HepG2 (cell line): ENCODE measurements at regions not wholly inside any gene's neighbourhood (a gene's known extent, or its start where the extent isn't known, plus 50 kb on each side); places are given as distances from the start of the nearest gene placed in this dataset.

ENCODE experiments used
- ATAC-seq: fragments of 200-7000 bp; cut with Tn5 transposase; 3 replicates; pipeline ENCODE4 v1.9.1; 2020; ENCODE audit warnings: mild to moderate bottlenecking, moderate library complexity
- BruUV-seq: library from RNA; stranded (reverse); fragments of 400-500 nt; replicated peaks from 2 replicates; lab custom pipeline; 2021; lab: Mats Ljungman, UMichigan
- CTCF ChIA-PET: fragments of 300-600 bp; formaldehyde crosslinking; extraction: SDS; loops from one replicate; lab custom pipeline; 2021; ENCODE audit warnings: low total read pairs, inconsistent platforms, low intra/inter-chr PET ratio; lab: Yijun Ruan, JAX
- POLR2A ChIA-PET: fragments of 350-600 bp; sonication (Branson Sonifier 250); formaldehyde crosslinking; loops from one replicate; lab custom pipeline; 2020; ENCODE audit warnings: antibody characterized with exemption, inconsistent platforms; lab: Yijun Ruan, JAX
- DNase-seq: peaks from one replicate; pipeline ENCODE4 v3.0.0-alpha.2; 2015; ENCODE audit warnings: low spot score
- FAIRE-seq: peaks from 3 replicates; lab custom pipeline; 2011; peaks lifted over from hg19 to GRCh38; lab: Jason Lieb, UNC
- H2AFZ ChIP-seq: one replicate; pipeline ENCODE4 v1.6.1; 2011; ENCODE audit warnings: low read length, inconsistent platforms
- H3K27ac ChIP-seq: fragments of 300-600 bp; 3 replicates; pipeline ENCODE4 v1.8.0; 2011; ENCODE audit warnings: mixed run types, mild to moderate bottlenecking, mixed read lengths, low read length, inconsistent platforms; ENCODE audit not compliant: insufficient read depth; ENCODE audit errors: extremely low read length
- H3K27me3 ChIP-seq, 2 experiments: fragments of 200-600 bp in 1 of 2; 2 replicates in 1 of 2; 3 replicates in 1 of 2; pipeline versions ENCODE4 v1.6.0 to v1.8.0; 2011; ENCODE audit warnings: low read length in 2 of 2, mild to moderate bottlenecking in 2 of 2, moderate library complexity in 2 of 2, inconsistent platforms in 1 of 2; ENCODE audit not compliant: insufficient read depth in 2 of 2, control insufficient read depth in 1 of 2
- H3K36me3 ChIP-seq, 2 experiments: fragments of 200-600 bp in 1 of 2; replicated peaks in 1 of 2; 2 replicates in 1 of 2; 3 replicates in 1 of 2; pipeline versions ENCODE4 v1.5.1 to v1.8.0; 2011; ENCODE audit warnings: low read length in 2 of 2, inconsistent platforms in 1 of 2; ENCODE audit not compliant: insufficient read depth in 2 of 2, control insufficient read depth in 1 of 2
- H3K4me1 ChIP-seq: 2 replicates; pipeline ENCODE4 v1.5.1; 2012; ENCODE audit warnings: low read length, inconsistent platforms; ENCODE audit not compliant: insufficient read depth
- H3K4me2 ChIP-seq: 2 replicates; pipeline ENCODE4 v1.6.0; 2011; ENCODE audit warnings: low read depth, low read length, inconsistent platforms
- H3K4me3 ChIP-seq, 3 experiments: fragments of 200-600 bp in 1 of 3; sonication (generic), shearing (Covaris generic) in 1 of 3; replicated peaks in 1 of 3; 2 replicates each; pipeline ENCODE4 v1.5.1; 2011 to 2016; ENCODE audit warnings: low read length in 3 of 3, inconsistent platforms in 2 of 3, low read depth in 2 of 3, mild to moderate bottlenecking in 2 of 3, control low read depth in 1 of 3, mixed read lengths in 1 of 3; ENCODE audit not compliant: insufficient read depth in 1 of 3
- H3K79me2 ChIP-seq: one replicate; pipeline ENCODE4 v1.6.1; 2011; ENCODE audit warnings: low read length, inconsistent platforms; ENCODE audit not compliant: insufficient read depth
- H3K9ac ChIP-seq: 2 replicates; pipeline ENCODE4 v1.6.0; 2011; ENCODE audit warnings: mild to moderate bottlenecking, low read depth, low read length, inconsistent platforms; ENCODE audit not compliant: insufficient read depth
- H3K9me3 ChIP-seq: 2 replicates; pipeline ENCODE4 v1.5.1; 2012; ENCODE audit warnings: mild to moderate bottlenecking, low read length
- H4K20me1 ChIP-seq: 2 replicates; pipeline ENCODE4 v1.6.0; 2011; ENCODE audit warnings: inconsistent platforms, mild to moderate bottlenecking, low read length, moderate library complexity; ENCODE audit not compliant: insufficient read depth
- CHCHD3 ChIP-seq: sonication (generic); formaldehyde crosslinking; IDR thresholded peaks from 2 replicates; pipeline ENCODE4 v1.8.0; 2022; ENCODE audit warnings: mild to moderate bottlenecking, missing genetic modification reagents, moderate library complexity
- GATA4 ChIP-seq: sonication (generic); IDR thresholded peaks from 2 replicates; pipeline ENCODE4 v1.6.1; 2016; ENCODE audit warnings: antibody characterized with exemption, low read depth, borderline replicate concordance
- HIVEP1 ChIP-seq: sonication (generic); formaldehyde crosslinking; IDR thresholded peaks from 2 replicates; pipeline ENCODE4 v1.4.0; 2020; ENCODE audit warnings: mild to moderate bottlenecking, missing genetic modification reagents
- NCOA1 ChIP-seq: sonication (generic); formaldehyde crosslinking; IDR thresholded peaks from 2 replicates; pipeline ENCODE4 v1.9.0; 2021; ENCODE audit warnings: missing genetic modification reagents
- NRL ChIP-seq: sonication (generic); formaldehyde crosslinking; IDR thresholded peaks from 2 replicates; pipeline ENCODE4 v1.5.0; 2020; ENCODE audit warnings: missing genetic modification reagents, mild to moderate bottlenecking, moderate library complexity, borderline replicate concordance
- TP53 ChIP-seq: sonication (generic); formaldehyde crosslinking; conservative IDR thresholded peaks from 2 replicates; pipeline ENCODE4 v1.4.0; 2020; ENCODE audit warnings: missing genetic modification reagents
- ZNF234 ChIP-seq: sonication (generic); formaldehyde crosslinking; conservative IDR thresholded peaks from 2 replicates; pipeline ENCODE4 v1.5.1; 2020; ENCODE audit warnings: mild to moderate bottlenecking, missing genetic modification reagents
- ZNF260 ChIP-seq: sonication (generic); formaldehyde crosslinking; IDR thresholded peaks from 2 replicates; pipeline ENCODE4 v1.4.0; 2020; ENCODE audit warnings: missing genetic modification reagents, low read depth, mild to moderate bottlenecking, borderline replicate concordance
- ZNF33B ChIP-seq: sonication (generic); formaldehyde crosslinking; IDR thresholded peaks from 2 replicates; pipeline ENCODE4 v1.5.1; 2020; ENCODE audit warnings: mild to moderate bottlenecking, missing genetic modification reagents
- ZNF619 ChIP-seq: sonication (generic); formaldehyde crosslinking; IDR thresholded peaks from 2 replicates; pipeline ENCODE4 v1.4.0; 2020; ENCODE audit warnings: mild to moderate bottlenecking, missing genetic modification reagents
- ZNF7 ChIP-seq: IDR thresholded peaks from 2 replicates; pipeline ENCODE4 v1.6.1; 2016; ENCODE audit warnings: missing biosample characterization, missing genetic modification reagents
- ZNF782 ChIP-seq: sonication (generic); formaldehyde crosslinking; IDR thresholded peaks from 2 replicates; pipeline ENCODE4 v1.4.0; 2020; ENCODE audit warnings: missing genetic modification reagents, mild to moderate bottlenecking, borderline replicate concordance
- ZSCAN9 ChIP-seq: IDR thresholded peaks from 2 replicates; pipeline ENCODE4 v1.6.1; 2016; ENCODE audit warnings: borderline replicate concordance
- WGBS: methylation state at CpG from one replicate; pipeline ENCODE4 v1.1.6; 2017; ENCODE audit warnings: low lambda C conversion rate; 5-methylcytosine and 5-hydroxymethylcytosine counted together
- in situ Hi-C: cut with HindIII; loops from 2 replicates; pipeline ENCODE4 v1.10.0; 2017; ENCODE audit warnings: low pct_unique_long_range_greater_than_20kb; ENCODE audit not compliant: extremely low pct_ligation_motif_present
- intact Hi-C: fragments of 100-400 bp; cut with micrococcal nuclease; formaldehyde crosslinking; loops from one replicate; pipeline ENCODE4 v1.10.0; 2022; ENCODE audit not compliant: unreplicated experiment
- TF ChIP-seq, protein P1 (sequence below): sonication (generic); formaldehyde crosslinking; IDR thresholded peaks from 2 replicates; pipeline ENCODE4 v1.4.0; 2020; ENCODE audit warnings: missing genetic modification reagents, borderline replicate concordance
- TF ChIP-seq, protein P2 (sequence below): sonication (generic); formaldehyde crosslinking; IDR thresholded peaks from 2 replicates; pipeline ENCODE4 v1.4.0; 2020; ENCODE audit warnings: mild to moderate bottlenecking, low read depth, missing genetic modification reagents
- TF ChIP-seq, protein P3 (sequence below): sonication (generic); formaldehyde crosslinking; IDR thresholded peaks from 2 replicates; pipeline ENCODE4 v1.5.1; 2020; ENCODE audit warnings: missing genetic modification reagents, mild to moderate bottlenecking, borderline replicate concordance

GRCh38 chr3:163927521-163927920 lies 1150.8 kb downstream of the SI start (continued):
- TF ChIP-seq, protein P1, sequence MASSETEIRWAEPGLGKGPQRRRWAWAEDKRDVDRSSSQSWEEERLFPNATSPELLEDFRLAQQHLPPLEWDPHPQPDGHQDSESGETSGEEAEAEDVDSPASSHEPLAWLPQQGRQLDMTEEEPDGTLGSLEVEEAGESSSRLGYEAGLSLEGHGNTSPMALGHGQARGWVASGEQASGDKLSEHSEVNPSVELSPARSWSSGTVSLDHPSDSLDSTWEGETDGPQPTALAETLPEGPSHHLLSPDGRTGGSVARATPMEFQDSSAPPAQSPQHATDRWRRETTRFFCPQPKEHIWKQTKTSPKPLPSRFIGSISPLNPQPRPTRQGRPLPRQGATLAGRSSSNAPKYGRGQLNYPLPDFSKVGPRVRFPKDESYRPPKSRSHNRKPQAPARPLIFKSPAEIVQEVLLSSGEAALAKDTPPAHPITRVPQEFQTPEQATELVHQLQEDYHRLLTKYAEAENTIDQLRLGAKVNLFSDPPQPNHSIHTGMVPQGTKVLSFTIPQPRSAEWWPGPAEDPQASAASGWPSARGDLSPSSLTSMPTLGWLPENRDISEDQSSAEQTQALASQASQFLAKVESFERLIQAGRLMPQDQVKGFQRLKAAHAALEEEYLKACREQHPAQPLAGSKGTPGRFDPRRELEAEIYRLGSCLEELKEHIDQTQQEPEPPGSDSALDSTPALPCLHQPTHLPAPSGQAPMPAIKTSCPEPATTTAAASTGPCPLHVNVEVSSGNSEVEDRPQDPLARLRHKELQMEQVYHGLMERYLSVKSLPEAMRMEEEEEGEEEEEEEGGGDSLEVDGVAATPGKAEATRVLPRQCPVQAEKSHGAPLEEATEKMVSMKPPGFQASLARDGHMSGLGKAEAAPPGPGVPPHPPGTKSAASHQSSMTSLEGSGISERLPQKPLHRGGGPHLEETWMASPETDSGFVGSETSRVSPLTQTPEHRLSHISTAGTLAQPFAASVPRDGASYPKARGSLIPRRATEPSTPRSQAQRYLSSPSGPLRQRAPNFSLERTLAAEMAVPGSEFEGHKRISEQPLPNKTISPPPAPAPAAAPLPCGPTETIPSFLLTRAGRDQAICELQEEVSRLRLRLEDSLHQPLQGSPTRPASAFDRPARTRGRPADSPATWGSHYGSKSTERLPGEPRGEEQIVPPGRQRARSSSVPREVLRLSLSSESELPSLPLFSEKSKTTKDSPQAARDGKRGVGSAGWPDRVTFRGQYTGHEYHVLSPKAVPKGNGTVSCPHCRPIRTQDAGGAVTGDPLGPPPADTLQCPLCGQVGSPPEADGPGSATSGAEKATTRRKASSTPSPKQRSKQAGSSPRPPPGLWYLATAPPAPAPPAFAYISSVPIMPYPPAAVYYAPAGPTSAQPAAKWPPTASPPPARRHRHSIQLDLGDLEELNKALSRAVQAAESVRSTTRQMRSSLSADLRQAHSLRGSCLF (CRISPR knock-in tag): no peak
- TF ChIP-seq HIVEP1 (CRISPR knock-in tag) (no peak), ZNF260 (CRISPR knock-in tag) (no peak)

GRCh38 chr3:163924600-163924999 lies 1153.7 kb downstream of the SI start:
- Histone ChIP-seq H3K9me3 (no peaks in the 10 kb centered on the region), H3K36me3 (no peaks in the 10 kb centered on the region), H3K4me3 (no peak overlapping the region), H2AFZ (no peak overlapping the region), H4K20me1 (no peaks in the 10 kb centered on the region), H3K27me3 (no peaks in the 10 kb centered on the region), H3K27ac (no peak overlapping the region), H3K4me2 (no peak overlapping the region), H3K4me1 (no peaks in the 10 kb centered on the region), H3K79me2 (no peaks in the 10 kb centered on the region), H3K9ac (no peak overlapping the region)
- 0% methylated on average over 6 of the region's 6 CpGs for WGBS
- ATAC-seq: no peak
- intact Hi-C loops (no loop called here), in situ Hi-C loops (no loop called here)
- POLR2A ChIA-PET: no interaction called here
- no TSS peak for BruUV-seq
- CTCF ChIA-PET: no interaction called here
- FAIRE-seq: no peak
- DNase-seq: no peak
- no peak for TF ChIP-seq GATA4
- TF ChIP-seq, protein P2, sequence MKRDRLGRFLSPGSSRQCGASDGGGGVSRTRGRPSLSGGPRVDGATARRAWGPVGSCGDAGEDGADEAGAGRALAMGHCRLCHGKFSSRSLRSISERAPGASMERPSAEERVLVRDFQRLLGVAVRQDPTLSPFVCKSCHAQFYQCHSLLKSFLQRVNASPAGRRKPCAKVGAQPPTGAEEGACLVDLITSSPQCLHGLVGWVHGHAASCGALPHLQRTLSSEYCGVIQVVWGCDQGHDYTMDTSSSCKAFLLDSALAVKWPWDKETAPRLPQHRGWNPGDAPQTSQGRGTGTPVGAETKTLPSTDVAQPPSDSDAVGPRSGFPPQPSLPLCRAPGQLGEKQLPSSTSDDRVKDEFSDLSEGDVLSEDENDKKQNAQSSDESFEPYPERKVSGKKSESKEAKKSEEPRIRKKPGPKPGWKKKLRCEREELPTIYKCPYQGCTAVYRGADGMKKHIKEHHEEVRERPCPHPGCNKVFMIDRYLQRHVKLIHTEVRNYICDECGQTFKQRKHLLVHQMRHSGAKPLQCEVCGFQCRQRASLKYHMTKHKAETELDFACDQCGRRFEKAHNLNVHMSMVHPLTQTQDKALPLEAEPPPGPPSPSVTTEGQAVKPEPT: no peak
- no peak for TF ChIP-seq CHCHD3 (CRISPR knock-in tag)
- TF ChIP-seq ZSCAN9: no peak
- TF ChIP-seq TP53 (CRISPR knock-in tag): no peak
- no peak for TF ChIP-seq ZNF7 (CRISPR knock-in tag)
- TF ChIP-seq, protein P3, sequence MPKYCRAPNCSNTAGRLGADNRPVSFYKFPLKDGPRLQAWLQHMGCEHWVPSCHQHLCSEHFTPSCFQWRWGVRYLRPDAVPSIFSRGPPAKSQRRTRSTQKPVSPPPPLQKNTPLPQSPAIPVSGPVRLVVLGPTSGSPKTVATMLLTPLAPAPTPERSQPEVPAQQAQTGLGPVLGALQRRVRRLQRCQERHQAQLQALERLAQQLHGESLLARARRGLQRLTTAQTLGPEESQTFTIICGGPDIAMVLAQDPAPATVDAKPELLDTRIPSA (CRISPR knock-in tag): no peak
- no peak for TF ChIP-seq ZNF234 (CRISPR knock-in tag)
- TF ChIP-seq ZNF33B (CRISPR knock-in tag): no peak
- no peak for TF ChIP-seq NRL
- TF ChIP-seq NCOA1: no peak
- TF ChIP-seq ZNF782: no peak
- TF ChIP-seq ZNF619 (CRISPR knock-in tag): no peak
